MM.1S (cell line): ENCODE measurements at regions not wholly inside any gene's neighbourhood (a gene's known extent, or its start where the extent isn't known, plus 50 kb on each side); places are given as distances from the start of the nearest gene placed in this dataset.

ENCODE experiments used
- DNase-seq: peaks from one replicate; pipeline ENCODE4 v3.0.0-alpha.2; 2015
- H2AFZ ChIP-seq: fragments of 300-600 bp; sonication (generic); 2 replicates; pipeline ENCODE4 v1.6.0; 2016; ENCODE audit warnings: antibody characterized with exemption, low read length
- H3F3A ChIP-seq: fragments of 300-600 bp; sonication (generic); 2 replicates; pipeline ENCODE4 v1.6.1; 2016; ENCODE audit warnings: mild to moderate bottlenecking, antibody characterized with exemption, low read length, moderate library complexity, mixed read lengths; ENCODE audit not compliant: insufficient read depth
- H3K27ac ChIP-seq: fragments of 300-600 bp; sonication (generic); 2 replicates; pipeline ENCODE4 v1.5.1; 2016; ENCODE audit warnings: mild to moderate bottlenecking, low read length
- H3K27me3 ChIP-seq: fragments of 300-600 bp; sonication (generic); replicated peaks from 2 replicates; pipeline ENCODE4 v1.6.0; 2016; ENCODE audit warnings: low read length; ENCODE audit not compliant: insufficient read depth
- H3K36me3 ChIP-seq: fragments of 300-600 bp; sonication (generic); replicated peaks from 2 replicates; pipeline ENCODE4 v1.6.1; 2016; ENCODE audit warnings: mild to moderate bottlenecking, low read length, mixed read lengths; ENCODE audit not compliant: insufficient read depth
- H3K4me1 ChIP-seq: fragments of 300-600 bp; sonication (generic); 2 replicates; pipeline ENCODE4 v1.6.1; 2016; ENCODE audit warnings: low read length, mixed read lengths
- H3K4me2 ChIP-seq: fragments of 300-600 bp; sonication (generic); 2 replicates; pipeline ENCODE4 v1.6.0; 2016; ENCODE audit warnings: low read depth, low read length
- H3K4me3 ChIP-seq: fragments of 300-600 bp; sonication (generic); 2 replicates; pipeline ENCODE4 v1.5.1; 2016; ENCODE audit warnings: low read length, mixed read lengths
- H3K79me2 ChIP-seq: fragments of 300-600 bp; sonication (generic); 2 replicates; pipeline ENCODE4 v1.6.1; 2016; ENCODE audit warnings: mixed run types, low read length, mixed read lengths
- H3K9ac ChIP-seq: fragments of 300-600 bp; sonication (generic); 2 replicates; pipeline ENCODE4 v1.6.1; 2016; ENCODE audit warnings: low read length, mixed read lengths
- H3K9me2 ChIP-seq: fragments of 300-600 bp; sonication (generic); replicated peaks from 2 replicates; pipeline ENCODE4 v1.6.1; 2016; ENCODE audit warnings: mild to moderate bottlenecking, low read length, mixed read lengths; ENCODE audit not compliant: insufficient read depth
- H3K9me3 ChIP-seq: fragments of 300-600 bp; sonication (generic); replicated peaks from 2 replicates; pipeline ENCODE4 v1.6.1; 2016; ENCODE audit warnings: mild to moderate bottlenecking, low read length, mixed read lengths; ENCODE audit not compliant: insufficient read depth
- H4K20me1 ChIP-seq: fragments of 300-600 bp; sonication (generic); 2 replicates; pipeline ENCODE4 v1.6.1; 2016; ENCODE audit warnings: mild to moderate bottlenecking, low read length, moderate library complexity, mixed read lengths; ENCODE audit not compliant: insufficient read depth
- CTCF ChIP-seq: fragments of 300-600 bp; sonication (generic); IDR thresholded peaks from 2 replicates; pipeline ENCODE4 v1.5.1; 2016; ENCODE audit warnings: antibody characterized with exemption, low read length, mixed read lengths
- EZH2 ChIP-seq: fragments of 300-600 bp; sonication (generic); optimal IDR thresholded peaks from 2 replicates; pipeline ENCODE3; 2017; ENCODE audit warnings: low read depth, mild to moderate bottlenecking, antibody characterized with exemption, low read length, mixed read lengths
- EZH2phosphoT487 ChIP-seq: fragments of 300-600 bp; sonication (generic); IDR thresholded peaks from 2 replicates; pipeline ENCODE4 v1.6.1; 2018; ENCODE audit warnings: antibody characterized with exemption, low read length

GRCh38 chr7:112882511-112882910, 92.3 kb upstream of the TMEM168 start:
- Histone ChIP-seq H3F3A (no peaks in the 10 kb centered on the region), H3K9ac (no peak overlapping the region), H3K27ac (no peak overlapping the region), H4K20me1 (no peaks in the 10 kb centered on the region), H3K9me3 (no peaks in the 10 kb centered on the region), H3K9me2 (no peaks in the 10 kb centered on the region), H3K4me2 (no peak overlapping the region), H3K36me3 (no peaks in the 10 kb centered on the region), H3K4me3 (no peak overlapping the region), H3K79me2 (no peaks in the 10 kb centered on the region), H3K4me1 (0 out of 2 replicates have a peak, but pooled peaks cover 3% of the 10 kb centered on the region), H2AFZ (no peak overlapping the region), H3K27me3 (no peaks in the 10 kb centered on the region)
- TF ChIP-seq CTCF (no peak), EZH2 (no peak), EZH2phosphoT487 (no peak)
- no peak for DNase-seq

- no peak overlapping the region for H3K4me2 ChIP-seq
- TF ChIP-seq EZH2phosphoT487 (no peak), EZH2 (no peak), CTCF (no peak)
- no peaks in the 10 kb centered on the region for H3F3A ChIP-seq
- no peaks in the 10 kb centered on the region for H3K9me3 ChIP-seq
- no peak overlapping the region for H2AFZ ChIP-seq
- no peaks in the 10 kb centered on the region for H3K79me2 ChIP-seq
- H3K36me3 ChIP-seq: no peaks in the 10 kb centered on the region
- no peak overlapping the region for H3K9ac ChIP-seq
- H3K27me3 ChIP-seq: no peaks in the 10 kb centered on the region
- no peaks in the 10 kb centered on the region for H3K4me1 ChIP-seq
- no peak for DNase-seq
- no peaks in the 10 kb centered on the region for H4K20me1 ChIP-seq
- H3K9me2 ChIP-seq: no peaks in the 10 kb centered on the region
- H3K27ac ChIP-seq: no peak overlapping the region
- H3K4me3 ChIP-seq: no peak overlapping the region
Measured at GRCh38 chr7:112882022-112882421, 91.8 kb upstream of the TMEM168 start.

GRCh38 chr7:112880818-112881418, 90.7 kb upstream of the TMEM168 start:
- Histone ChIP-seq H3K27me3 (no peaks in the 10 kb centered on the region), H3K9me3 (no peaks in the 10 kb centered on the region), H3K9ac (no peak overlapping the region), H3K27ac (no peak overlapping the region), H3K4me3 (no peak overlapping the region), H3K4me2 (no peak overlapping the region), H4K20me1 (no peaks in the 10 kb centered on the region), H3K36me3 (no peaks in the 10 kb centered on the region), H3K79me2 (no peaks in the 10 kb centered on the region), H3K4me1 (no peaks in the 10 kb centered on the region), H2AFZ (no peak overlapping the region), H3K9me2 (no peaks in the 10 kb centered on the region), H3F3A (no peaks in the 10 kb centered on the region)
- no peak for DNase-seq
- TF ChIP-seq EZH2: no peak
- no peak for TF ChIP-seq CTCF
- no peak for TF ChIP-seq EZH2phosphoT487
